ENCODE measurements at regions not wholly inside any gene's neighbourhood (a gene's known extent, or its start where the extent isn't known, plus 50 kb on each side); places are given as distances from the start of the nearest gene placed in this dataset.

GRCh38 chr18:67331857-67332256, 184.7 kb downstream of the DSEL start (continued):
- no peak for TF ChIP-seq ZBTB10 (tag by site-specific recombination; IDR thresholded peaks at IDR 0.05)

- H3K27ac ChIP-seq (ENCODE audit: extremely low read depth, low read depth, low read length): no peak overlapping the region
- H3K9me3 ChIP-seq (ENCODE audit: control insufficient read depth, insufficient read depth, low read depth, low read length): no peaks in the 10 kb centered on the region
- no peak overlapping the region for H3K4me3 ChIP-seq (ENCODE audit: low read depth, low read length)
- H3K4me1 ChIP-seq (ENCODE audit: control insufficient read depth, insufficient read depth, low read length): no peaks in the 10 kb centered on the region
- no peak for TF ChIP-seq TSHZ1 (tag by site-specific recombination; IDR thresholded peaks at IDR 0.05; ENCODE audit: borderline replicate concordance)
- no peak for TF ChIP-seq YY1 (tag by site-specific recombination; IDR thresholded peaks at IDR 0.05)
- ChIA-PET POLR2A (interaction anchor here (0.6 kb wide), 1 partner anchor 44 kb away, joined by 4 read pairs; no protein-coding TSS in a partner anchor), CTCF (no interaction called here)
- H3K36me3 ChIP-seq (ENCODE audit: control insufficient read depth in 2 of 2, insufficient read depth in 1 of 2, low read length in 2 of 2): no peaks in the 10 kb centered on the region
These were observed 197.4 kb downstream of the DSEL start for GRCh38 chr18:67319109-67319508.

- CTCF ChIA-PET: no interaction called here
- Histone ChIP-seq H3K36me3 (ENCODE audit: control insufficient read depth in 2 of 2, insufficient read depth in 1 of 2, low read length in 2 of 2) (no peaks in the 10 kb centered on the region), H3K4me3 (ENCODE audit: low read depth, low read length) (no peak overlapping the region), H3K4me1 (ENCODE audit: control insufficient read depth, insufficient read depth, low read length) (no peaks in the 10 kb centered on the region), H3K27ac (ENCODE audit: extremely low read depth, low read depth, low read length) (no peak overlapping the region), H3K9me3 (ENCODE audit: control insufficient read depth, insufficient read depth, low read depth, low read length) (no peaks in the 10 kb centered on the region)
- POLR2A ChIA-PET: no interaction called here
- TF ChIP-seq ZNF132 (tag by site-specific recombination; IDR thresholded peaks at IDR 0.05; ENCODE audit: borderline replicate concordance) (no peak), ZFP37 (tag by site-specific recombination; IDR thresholded peaks at IDR 0.05) (no peak), ZNF350 (tag by site-specific recombination; IDR thresholded peaks at IDR 0.05) (no peak), SP3 (tag by site-specific recombination; IDR thresholded peaks at IDR 0.05) (no peak), ZNF600 (tag by site-specific recombination; IDR thresholded peaks at IDR 0.05) (no peak), ZNF37A (tag by site-specific recombination; IDR thresholded peaks at IDR 0.05) (no peak), ZFP3 (tag by site-specific recombination; IDR thresholded peaks at IDR 0.05; ENCODE audit: low read depth) (no peak), ZNF146 (tag by site-specific recombination; IDR thresholded peaks at IDR 0.05) (no peak), ZSCAN23 (tag by site-specific recombination; IDR thresholded peaks at IDR 0.05) (no peak), ZNF544 (tag by site-specific recombination; IDR thresholded peaks at IDR 0.05) (no peak), KLF16 (tag by site-specific recombination; IDR thresholded peaks at IDR 0.05) (no peak), PRDM6 (tag by site-specific recombination; IDR thresholded peaks at IDR 0.05) (no peak), ZNF473 (tag by site-specific recombination; IDR thresholded peaks at IDR 0.05) (no peak), BCL6B (tag by site-specific recombination; IDR thresholded peaks at IDR 0.05) (no peak), KLF7 (tag by site-specific recombination; IDR thresholded peaks at IDR 0.05; ENCODE audit: borderline replicate concordance) (no peak), ZXDB (tag by site-specific recombination; IDR thresholded peaks at IDR 0.05) (no peak), ZNF23 (tag by site-specific recombination; IDR thresholded peaks at IDR 0.05; ENCODE audit: borderline replicate concordance) (no peak)
These were observed 197.9 kb downstream of the DSEL start for GRCh38 chr18:67318651-67319050.
